Skeletal muscle tissue (tissue), 3 donors: ENCODE measurements at regions not wholly inside any gene's neighbourhood (a gene's known extent, or its start where the extent isn't known, plus 50 kb on each side); places are given as distances from the start of the nearest gene placed in this dataset.

Source experiments
- H3K27ac ChIP-seq: one replicate; pipeline ENCODE4 v1.7.0; 2013; ENCODE audit warnings: mild to moderate bottlenecking, low read depth, low read length, inconsistent platforms
- H3K27me3 ChIP-seq, 3 donors: one replicate each; pipeline ENCODE4 v1.7.0; 2013; ENCODE audit warnings: low read length in 3 of 3; ENCODE audit not compliant: control insufficient read depth in 3 of 3, insufficient read depth in 3 of 3
- H3K36me3 ChIP-seq, 3 donors: one replicate each; pipeline ENCODE4 v1.7.0; 2013; ENCODE audit warnings: low read length in 3 of 3; ENCODE audit not compliant: control insufficient read depth in 3 of 3, insufficient read depth in 3 of 3
- H3K4me1 ChIP-seq, 3 donors: one replicate each; pipeline ENCODE4 v1.7.0; 2013; ENCODE audit warnings: low read length in 3 of 3, mild to moderate bottlenecking in 3 of 3; ENCODE audit not compliant: control insufficient read depth in 3 of 3, insufficient read depth in 3 of 3
- H3K4me3 ChIP-seq, 3 donors: one replicate each; pipeline ENCODE4 v1.7.0; 2013; ENCODE audit warnings: low read length in 3 of 3
- H3K9ac ChIP-seq, 3 donors: one replicate each; pipeline ENCODE4 v1.7.0; 2013; ENCODE audit warnings: low read length in 3 of 3, mild to moderate bottlenecking in 3 of 3, moderate library complexity in 2 of 3, low read depth in 1 of 3
- H3K9me3 ChIP-seq, 3 donors: one replicate each; pipeline ENCODE4 v1.7.0; 2013; ENCODE audit warnings: low read length in 3 of 3; ENCODE audit not compliant: control insufficient read depth in 3 of 3
- donor health status: Osteomylitis.

- no peak overlapping the region for H3K9ac ChIP-seq
- H3K36me3 ChIP-seq, result no peaks in the 10 kb centered on the region
- H3K27me3 ChIP-seq, result peaks cover 4 to 28% (median 8%) of the 10 kb centered on the region in 3 donors
- no peaks in the 10 kb centered on the region for H3K9me3 ChIP-seq
- H3K27ac ChIP-seq, result no peak overlapping the region
- H3K4me3 ChIP-seq, result no peak overlapping the region
- H3K4me1 ChIP-seq, result no peaks in the 10 kb centered on the region
Observed at GRCh38 chr1:25086518-25087079, 145.7 kb downstream of the SYF2 start.

DNA sequence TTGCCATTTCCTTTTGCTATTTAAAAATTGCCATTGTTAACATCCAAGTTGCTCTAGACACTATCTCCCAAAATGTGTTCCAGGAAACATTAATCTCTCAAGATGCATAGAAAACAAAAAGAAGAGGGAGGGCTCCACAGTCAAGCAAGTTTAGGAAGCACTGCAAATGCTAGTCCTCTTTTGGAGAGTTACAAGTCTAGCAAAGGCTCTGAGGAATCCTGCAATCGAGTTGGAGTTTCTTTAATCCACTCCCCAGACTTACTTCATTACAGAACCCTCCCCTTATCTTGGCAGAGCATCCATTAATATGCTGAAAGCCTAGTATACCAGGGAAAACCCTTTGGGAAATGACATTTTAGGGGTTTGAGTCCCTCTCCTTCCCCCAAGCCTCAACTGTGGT lies 147.9 kb downstream of the SYF2 start:
- Histone ChIP-seq H3K36me3 (no peaks in the 10 kb centered on the region), H3K9ac (no peak overlapping the region), H3K4me3 (no peak overlapping the region)

GRCh38 chr1:25083481-25084345 lies 148.6 kb downstream of the SYF2 start:
- peaks cover 4 to 16% (median 7%) of the 10 kb centered on the region in 3 donors for H3K27me3 ChIP-seq
- no peak overlapping the region for H3K4me3 ChIP-seq
- H3K36me3 ChIP-seq, result no peaks in the 10 kb centered on the region
- no peaks in the 10 kb centered on the region for H3K4me1 ChIP-seq
- no peak overlapping the region for H3K27ac ChIP-seq
- no peak overlapping the region for H3K9ac ChIP-seq
- H3K9me3 ChIP-seq, result no peaks in the 10 kb centered on the region

More for the DNA sequence above, 147.9 kb downstream of the SYF2 start:
- no peaks in the 10 kb centered on the region for H3K4me1 ChIP-seq
- H3K27me3 ChIP-seq, result peaks cover 4 to 19% (median 11%) of the 10 kb centered on the region in 3 donors
- no peaks in the 10 kb centered on the region for H3K9me3 ChIP-seq
- H3K27ac ChIP-seq, result no peak overlapping the region

DNA sequence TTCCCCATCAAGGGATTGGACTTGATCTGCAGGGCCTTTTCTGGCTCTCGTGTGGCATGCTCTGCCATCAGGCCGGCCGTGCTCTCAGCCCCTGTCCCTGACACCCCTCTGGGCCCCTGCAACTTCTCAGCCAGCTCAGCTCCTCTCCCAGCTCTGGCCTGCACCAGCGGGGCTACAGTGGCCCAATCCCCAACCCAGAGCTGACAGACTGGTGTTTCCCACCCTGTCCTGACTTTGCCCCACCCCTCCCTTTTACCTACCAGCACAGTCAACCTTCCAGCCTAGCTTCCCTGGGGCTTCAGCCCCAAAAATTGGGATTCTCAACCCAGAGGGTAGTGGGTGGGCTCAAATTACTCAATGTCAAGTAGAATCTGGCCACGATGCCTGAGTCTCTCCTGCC lies 149.3 kb downstream of the SYF2 start:
- H3K4me1 ChIP-seq, result no peaks in the 10 kb centered on the region
- no peak overlapping the region for H3K9ac ChIP-seq
- H3K36me3 ChIP-seq, result no peaks in the 10 kb centered on the region
- H3K4me3 ChIP-seq, result no peak overlapping the region
- H3K9me3 ChIP-seq, result peaks cover 0 to 3% (median 0%) of the 10 kb centered on the region in 3 donors
- peaks cover 4 to 16% (median 6%) of the 10 kb centered on the region in 3 donors for H3K27me3 ChIP-seq
- H3K27ac ChIP-seq, result no peak overlapping the region

DNA sequence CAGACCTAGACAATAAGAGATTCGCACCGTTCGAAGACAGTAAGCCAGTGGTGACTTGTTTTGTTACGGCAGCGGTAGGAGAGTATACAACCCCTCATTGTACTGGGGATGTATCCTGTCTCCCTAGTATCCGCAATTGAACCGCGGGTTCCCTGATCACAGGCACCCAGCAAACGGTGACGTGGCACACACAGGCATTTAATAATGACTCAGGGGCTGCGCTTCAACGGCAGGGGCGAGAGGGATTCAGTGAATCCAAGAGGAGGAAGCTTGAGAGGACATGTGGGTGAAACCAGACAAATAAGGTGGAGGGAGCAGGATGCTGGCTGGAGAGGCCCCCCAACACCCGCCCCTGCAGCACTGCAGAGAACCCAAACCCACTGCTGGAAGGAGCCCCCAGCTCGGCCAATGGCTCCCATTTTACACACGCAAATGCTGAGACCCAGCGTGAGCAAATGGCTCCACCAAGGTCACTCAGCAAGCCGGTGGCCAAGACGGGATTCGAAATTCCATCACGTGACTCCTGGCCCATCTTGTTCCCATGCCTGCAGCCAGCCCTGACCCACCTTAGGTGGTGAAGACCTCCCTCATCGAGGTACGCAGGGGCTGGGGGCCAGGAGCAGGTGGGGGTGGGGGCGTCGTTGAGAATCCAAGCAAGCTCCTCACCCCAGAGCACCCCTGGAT lies 149.9 kb downstream of the SYF2 start:
- Histone ChIP-seq H3K4me3 (no peak overlapping the region), H3K27ac (no peak overlapping the region), H3K9me3 (peaks cover 0 to 3% (median 0%) of the 10 kb centered on the region in 3 donors), H3K27me3 (peaks cover 2 to 16% (median 4%) of the 10 kb centered on the region in 3 donors), H3K4me1 (no peaks in the 10 kb centered on the region), H3K36me3 (no peaks in the 10 kb centered on the region), H3K9ac (no peak overlapping the region)

DNA sequence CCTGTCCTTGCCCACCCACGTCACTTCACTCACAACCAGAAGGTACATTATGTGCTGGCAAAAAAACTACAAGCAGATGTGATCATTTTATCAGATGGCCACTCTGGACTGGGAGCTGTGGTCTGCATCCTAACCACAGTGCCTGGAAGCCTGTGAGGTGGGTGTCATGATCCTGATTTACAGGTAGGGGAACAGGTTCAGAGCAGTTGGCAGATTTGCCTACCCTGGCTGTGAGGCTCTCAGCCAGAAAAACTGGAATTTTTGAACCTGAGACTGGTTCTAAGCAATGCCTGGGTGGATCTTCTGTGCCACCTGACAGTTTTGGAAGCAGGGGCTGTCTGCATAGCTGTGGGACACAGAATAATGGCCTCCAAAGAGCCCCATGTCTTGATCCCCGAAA lies 150.8 kb downstream of the SYF2 start:
- peaks cover 0 to 3% (median 0%) of the 10 kb centered on the region in 3 donors for H3K9me3 ChIP-seq
- H3K9ac ChIP-seq, result no peak overlapping the region
- no peaks in the 10 kb centered on the region for H3K36me3 ChIP-seq
- peaks cover 2 to 10% (median 4%) of the 10 kb centered on the region in 3 donors for H3K27me3 ChIP-seq
- H3K4me3 ChIP-seq, result no peak overlapping the region
- no peak overlapping the region for H3K27ac ChIP-seq
- H3K4me1 ChIP-seq, result no peaks in the 10 kb centered on the region

- Histone ChIP-seq H3K4me3 (no peak overlapping the region), H3K4me1 (no peaks in the 10 kb centered on the region), H3K9ac (no peak overlapping the region), H3K27ac (no peak overlapping the region), H3K27me3 (peaks cover 2 to 10% (median 4%) of the 10 kb centered on the region in 3 donors), H3K9me3 (peaks cover 0 to 3% (median 0%) of the 10 kb centered on the region in 3 donors), H3K36me3 (no peaks in the 10 kb centered on the region)
Observed at GRCh38 chr1:25080294-25081209, 150.5 kb upstream of the RUNX3 start.

- Histone ChIP-seq H3K27ac (no peak overlapping the region), H3K4me1 (no peaks in the 10 kb centered on the region), H3K4me3 (no peak overlapping the region), H3K27me3 (peaks cover 2 to 10% (median 4%) of the 10 kb centered on the region in 3 donors), H3K36me3 (no peaks in the 10 kb centered on the region), H3K9me3 (peaks cover 0 to 3% (median 0%) of the 10 kb centered on the region in 3 donors), H3K9ac (no peak overlapping the region)
Observed at GRCh38 chr1:25079048-25079447, 149.0 kb upstream of the RUNX3 start.
